Right renal cortex interstitium (tissue), 3 donors: ENCODE measurements at regions not wholly inside any gene's neighbourhood (a gene's known extent, or its start where the extent isn't known, plus 50 kb on each side); places are given as distances from the start of the nearest gene placed in this dataset.

Source experiments
- DNase-seq, 3 donors: peaks; one replicate each; pipeline ENCODE4 v3.0.0-alpha.2; 2013; ENCODE audit warnings: low read depth in 3 of 3, low spot score in 2 of 3

- no peak for DNase-seq
Observed at GRCh38 chr2:23269747-23270146, 115.2 kb upstream of the KLHL29 start.

DNA sequence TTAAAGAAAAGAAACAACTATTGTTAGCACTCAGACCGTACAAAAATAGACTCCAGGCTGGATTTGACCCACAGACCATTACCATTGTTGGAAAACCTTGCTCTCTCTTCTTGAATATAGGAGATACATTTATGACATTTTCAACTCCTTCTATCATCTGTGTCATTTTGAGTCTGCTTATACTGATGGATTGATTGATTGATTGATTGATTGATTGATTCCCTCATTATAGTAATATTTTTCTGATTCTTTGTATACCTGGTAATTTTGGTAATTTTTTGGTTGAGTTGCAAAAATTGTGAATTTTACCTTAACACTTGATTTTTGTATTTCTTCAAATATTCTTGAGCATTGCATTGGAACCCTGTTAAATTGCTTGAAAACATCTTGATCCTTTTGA lies 114.2 kb upstream of the KLHL29 start:
- DNase-seq: no peak

DNA sequence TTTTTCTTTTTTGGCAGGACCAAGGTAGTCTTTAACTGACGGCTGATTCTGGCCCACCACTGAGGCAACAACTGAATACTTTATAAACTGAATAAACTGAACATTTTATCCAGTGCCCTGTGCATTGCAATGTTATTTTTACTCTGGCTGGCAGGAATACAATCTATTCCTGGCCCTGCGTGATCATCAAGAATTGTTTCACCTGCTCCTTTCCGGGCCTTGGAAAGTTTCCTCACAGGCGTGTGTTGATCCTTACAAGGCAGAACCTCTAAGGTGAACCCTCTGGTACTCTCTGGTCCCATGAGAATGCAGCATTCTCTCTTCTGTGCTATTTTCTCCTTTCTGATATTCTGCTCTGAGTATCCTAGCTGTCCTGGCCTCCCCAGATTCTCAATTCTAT lies 113.7 kb upstream of the KLHL29 start:
- no peak for DNase-seq

DNA sequence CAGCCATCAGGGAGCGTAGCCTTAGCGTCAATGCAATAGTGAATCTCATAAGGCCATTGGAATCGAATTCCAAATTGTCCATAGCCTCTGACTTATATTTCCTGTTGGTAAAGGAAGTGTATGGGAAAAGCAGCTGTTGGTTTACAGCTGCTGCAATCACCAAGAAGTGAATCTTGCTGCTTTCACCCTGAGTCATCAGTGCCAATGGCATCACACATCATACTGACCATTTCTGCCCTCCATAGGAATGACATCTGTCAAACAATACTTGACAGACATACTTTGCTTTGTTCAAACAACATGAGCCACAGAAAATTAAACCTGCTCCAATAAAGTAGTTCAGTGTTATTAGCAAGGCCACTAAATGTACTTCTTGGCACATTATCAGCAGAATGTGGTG lies 111.2 kb upstream of the KLHL29 start:
- no peak for DNase-seq

DNA sequence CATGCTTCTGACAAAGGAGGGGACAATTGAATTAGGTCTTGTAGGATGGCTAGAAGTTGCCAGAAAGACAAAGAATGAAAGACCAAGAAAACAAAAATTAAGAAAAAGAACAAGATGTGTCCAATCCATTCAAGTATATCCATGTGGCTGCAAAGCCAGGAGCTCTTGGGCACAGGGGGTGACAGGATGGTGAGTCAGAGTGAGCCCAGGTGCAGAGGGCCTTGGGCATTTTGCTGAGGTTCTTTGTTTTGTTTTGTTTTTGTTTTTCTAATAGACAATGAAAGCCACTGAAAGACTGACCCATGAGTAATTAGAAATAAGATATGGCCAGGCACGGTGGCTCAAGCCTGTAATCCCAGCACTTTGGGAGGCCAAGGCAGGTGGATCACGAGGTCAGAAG lies 104.6 kb upstream of the KLHL29 start:
- no peak for DNase-seq

DNA sequence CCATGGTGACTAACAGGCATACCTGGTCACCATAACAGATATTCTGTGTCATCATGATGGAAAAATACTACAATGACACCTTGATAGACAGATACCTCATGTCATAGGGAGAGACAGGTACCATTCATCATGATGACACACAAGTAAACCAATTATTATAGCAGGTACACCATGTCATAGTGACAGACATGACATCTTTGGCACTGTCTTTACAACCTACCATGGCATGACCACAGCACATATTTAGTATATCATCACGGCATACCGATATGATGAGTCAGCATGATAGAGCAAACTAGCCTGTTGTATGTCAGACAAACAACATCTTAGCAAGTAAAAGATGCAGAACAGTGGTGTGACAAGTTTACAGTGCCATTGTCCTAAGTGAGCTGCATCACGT lies 101.3 kb upstream of the KLHL29 start:
- no peak for DNase-seq

- DNase-seq: no peak
Observed at GRCh38 chr2:23285091-23285800, 99.7 kb upstream of the KLHL29 start.

DNA sequence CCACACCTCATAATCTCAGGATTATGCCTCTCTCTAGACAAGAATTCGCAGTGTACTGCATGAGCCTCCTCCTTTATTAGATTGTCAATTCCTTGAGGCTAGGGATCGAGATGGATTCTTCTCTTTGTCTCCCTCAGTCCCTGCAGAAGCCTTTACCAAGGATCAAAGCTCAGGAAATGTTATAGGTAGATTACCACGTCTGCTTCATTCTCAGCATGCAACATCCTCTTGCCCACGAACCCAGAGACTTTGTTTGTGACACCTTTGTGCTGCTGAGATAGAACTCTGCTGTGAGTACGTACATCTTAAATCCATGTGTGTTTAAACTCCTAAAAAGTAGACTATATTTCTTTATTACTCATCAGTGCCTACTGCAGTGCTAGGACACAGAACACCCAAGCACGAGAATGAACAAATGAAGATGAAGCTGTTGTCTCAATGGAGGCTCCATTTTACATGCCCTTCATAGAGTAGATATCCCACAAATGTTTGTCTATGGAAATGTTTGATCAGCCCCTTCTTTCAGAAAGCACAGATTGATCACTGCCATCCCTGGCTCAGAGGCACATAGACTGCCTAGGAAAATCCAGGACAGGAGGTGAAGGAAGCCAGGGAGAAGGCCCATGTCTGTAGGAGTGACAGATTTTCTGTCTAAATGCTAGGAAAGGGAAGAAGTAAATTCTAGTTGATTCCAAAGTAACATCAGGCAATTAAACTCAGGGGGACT lies 98.8 kb upstream of the KLHL29 start:
- DNase-seq: no peak

DNA sequence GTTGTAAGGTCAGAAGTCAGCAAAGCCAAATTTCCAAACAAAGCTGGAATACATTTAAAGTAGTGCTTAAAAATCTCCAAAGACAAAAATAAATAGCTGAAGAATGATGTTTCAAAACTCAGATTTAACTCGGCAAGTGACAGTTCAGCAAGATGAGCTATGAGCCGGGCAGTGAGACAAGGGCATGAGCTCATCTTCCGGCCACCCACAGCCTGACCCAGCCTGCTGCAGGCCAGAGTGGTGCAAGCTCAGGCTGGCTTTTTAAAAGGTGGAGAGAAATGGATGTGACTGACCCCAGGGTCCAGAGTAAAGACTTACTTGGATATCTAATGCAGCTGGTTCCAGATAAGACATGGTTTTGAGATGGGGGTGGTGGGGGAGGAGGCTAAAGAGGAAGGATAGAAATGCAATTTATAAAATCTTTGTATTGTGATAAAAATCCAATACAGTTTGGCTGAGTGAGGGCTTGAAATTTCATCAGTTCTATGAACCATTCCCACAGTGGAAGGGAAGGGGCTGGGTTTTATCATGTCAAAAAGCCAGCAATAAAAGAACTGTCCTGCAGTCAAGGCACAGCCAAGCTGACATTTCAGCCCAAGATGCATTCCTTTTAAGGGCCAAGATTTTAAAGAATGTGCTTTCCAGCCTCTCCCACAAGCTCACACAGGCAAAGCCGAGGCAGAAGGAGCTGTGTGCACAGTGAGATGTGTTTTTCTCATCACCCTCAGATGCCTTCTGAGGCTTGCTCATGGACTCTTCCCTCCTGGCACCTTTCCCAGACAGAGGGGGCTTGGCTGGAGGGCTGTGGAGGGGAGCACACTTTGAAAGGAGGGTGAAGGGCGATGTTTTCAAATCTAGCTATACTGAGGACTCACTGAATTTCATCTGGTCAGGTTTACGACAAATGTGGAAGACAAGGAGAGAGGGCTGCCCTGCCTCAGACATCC lies 97.9 kb upstream of the KLHL29 start:
- peak in 2 of 3 donors; percentile 13 to 48 for DNase-seq

DNA sequence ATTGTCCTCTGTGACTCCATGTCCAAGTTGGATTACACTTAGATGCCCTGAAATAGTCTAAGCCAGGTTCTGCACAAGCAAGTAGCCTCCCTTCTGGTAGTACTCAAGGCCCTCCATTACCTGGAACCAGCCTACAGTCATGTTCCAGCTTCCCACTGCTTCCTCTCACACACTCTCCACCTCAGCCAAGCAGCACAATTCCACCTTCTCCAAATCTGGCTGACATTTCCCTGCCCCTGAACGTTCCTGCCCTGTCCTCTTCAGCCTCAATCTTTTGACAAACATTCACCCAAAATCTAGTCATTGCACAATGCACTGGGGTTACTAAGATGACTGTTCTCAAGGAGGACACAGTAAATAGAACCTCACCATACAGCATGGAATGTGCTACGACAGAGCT lies 95.3 kb upstream of the KLHL29 start:
- no peak for DNase-seq

GRCh38 chr2:23291239-23291638 lies 93.7 kb upstream of the KLHL29 start:
- no peak for DNase-seq

- DNase-seq: no peak
Observed at GRCh38 chr2:23292024-23292423, 93.0 kb upstream of the KLHL29 start.

DNA sequence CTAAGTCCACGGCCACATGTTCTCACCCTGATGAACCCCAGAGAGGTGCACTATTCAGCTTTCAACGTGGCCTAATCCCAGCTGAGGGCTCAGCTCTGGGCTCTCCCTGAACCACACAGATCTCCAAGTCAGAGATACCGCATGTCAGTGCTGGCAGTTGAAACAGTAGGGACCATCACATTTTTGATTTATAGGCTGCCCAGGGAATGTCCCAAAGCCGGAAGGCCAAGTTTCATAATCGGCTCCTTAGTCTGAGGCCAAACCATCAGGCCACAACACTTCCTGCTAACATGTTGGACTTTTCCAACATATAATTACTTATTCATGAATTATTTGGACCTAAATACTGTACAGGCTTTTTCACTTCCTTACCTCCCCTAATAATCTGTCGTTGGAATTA lies 91.9 kb upstream of the KLHL29 start:
- DNase-seq: no peak

DNA sequence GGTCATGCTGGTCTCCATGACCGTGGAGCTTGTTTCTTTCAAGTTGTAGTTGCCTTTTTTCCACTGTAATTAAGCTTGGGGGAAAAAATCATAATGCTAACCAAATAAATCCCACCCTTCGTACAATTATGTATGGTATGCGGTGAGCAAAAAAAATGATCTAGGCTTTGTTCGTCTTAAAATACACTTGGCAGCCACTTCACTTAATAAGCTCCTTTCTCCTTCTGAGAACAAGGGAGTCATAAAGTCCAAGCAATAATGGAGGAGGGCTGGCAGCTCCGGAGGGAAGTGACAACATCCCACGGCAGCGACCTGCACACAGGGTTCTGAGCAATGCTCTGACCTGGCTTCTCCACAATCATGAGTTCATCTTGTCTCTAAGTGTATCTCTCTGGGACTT lies 91.2 kb upstream of the KLHL29 start:
- no peak for DNase-seq

DNA sequence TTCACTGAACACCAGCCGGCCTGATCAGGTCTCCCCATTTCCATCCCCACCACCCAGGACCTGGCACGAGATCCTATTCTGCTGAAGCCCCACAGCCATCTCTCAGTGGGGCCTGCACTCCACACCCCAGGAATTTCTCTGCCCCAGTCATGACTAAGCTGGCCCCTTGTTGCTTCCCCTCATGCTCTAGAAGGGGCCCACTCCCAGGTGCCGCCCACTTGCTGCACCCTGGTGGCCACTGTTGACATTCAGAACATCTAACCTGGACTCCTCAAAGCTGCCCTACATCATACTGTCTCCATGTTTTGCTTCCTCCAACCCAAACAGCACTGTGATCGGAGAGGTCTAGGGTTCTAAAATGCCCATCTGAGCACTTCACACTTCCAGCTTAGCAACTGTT lies 90.7 kb upstream of the KLHL29 start:
- DNase-seq: no peak

- no peak for DNase-seq
Observed at GRCh38 chr2:23296691-23297090, 88.3 kb upstream of the KLHL29 start.

- no peak for DNase-seq
Observed at GRCh38 chr2:23297112-23297511, 87.9 kb upstream of the KLHL29 start.

DNA sequence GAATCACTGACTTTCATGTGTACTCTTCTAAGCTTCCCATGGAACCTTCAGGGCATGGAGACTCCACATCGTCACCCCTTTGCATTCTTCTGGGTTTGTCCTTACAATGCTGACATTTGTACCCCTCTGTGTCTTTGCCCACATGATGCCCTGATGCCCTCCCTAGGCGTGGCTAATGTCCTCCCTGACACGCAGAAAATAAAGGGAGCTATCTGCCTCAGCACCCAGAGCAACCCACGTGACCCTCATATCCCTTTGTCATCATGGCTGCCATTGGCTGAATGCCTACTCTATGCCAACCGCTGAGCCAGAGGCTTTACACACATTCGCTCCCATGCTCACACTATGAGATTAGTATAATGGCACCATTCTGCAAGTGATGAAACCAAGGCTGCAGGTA lies 86.4 kb upstream of the KLHL29 start:
- DNase-seq: no peak

DNA sequence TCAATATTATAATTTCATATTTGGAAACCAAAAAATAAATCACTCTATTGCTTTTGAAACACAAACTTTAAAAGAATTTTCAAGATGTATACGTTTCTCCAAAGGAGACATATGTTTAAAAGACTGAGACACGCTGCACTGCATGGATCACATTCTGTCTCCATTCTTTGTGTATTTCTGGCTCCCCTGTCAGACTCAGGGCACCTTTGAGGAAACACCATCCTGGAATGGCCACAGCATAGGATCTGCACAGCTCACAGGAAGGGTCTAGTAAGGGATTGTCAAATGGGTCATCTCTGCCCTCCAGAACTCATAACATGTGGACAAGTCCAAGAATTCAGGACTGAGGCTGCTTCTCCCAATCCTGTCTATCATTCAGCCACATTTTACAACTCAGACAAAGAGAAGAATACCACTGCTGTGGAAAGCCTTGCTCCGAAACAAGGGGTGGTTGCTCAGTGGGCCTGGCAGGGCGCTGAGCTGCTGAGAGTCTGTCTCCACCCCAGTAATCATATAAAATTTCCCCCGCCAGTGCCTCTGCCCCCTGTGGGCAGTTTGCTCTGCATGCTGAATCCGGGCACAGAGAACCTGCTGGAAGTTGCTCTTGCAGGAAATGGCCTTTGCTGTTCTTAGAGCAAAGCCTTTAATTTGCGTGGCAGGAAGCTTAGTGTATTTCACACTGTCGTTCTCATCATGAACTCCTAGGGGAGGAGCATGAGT lies 85.3 kb upstream of the KLHL29 start:
- DNase-seq: no peak

DNA sequence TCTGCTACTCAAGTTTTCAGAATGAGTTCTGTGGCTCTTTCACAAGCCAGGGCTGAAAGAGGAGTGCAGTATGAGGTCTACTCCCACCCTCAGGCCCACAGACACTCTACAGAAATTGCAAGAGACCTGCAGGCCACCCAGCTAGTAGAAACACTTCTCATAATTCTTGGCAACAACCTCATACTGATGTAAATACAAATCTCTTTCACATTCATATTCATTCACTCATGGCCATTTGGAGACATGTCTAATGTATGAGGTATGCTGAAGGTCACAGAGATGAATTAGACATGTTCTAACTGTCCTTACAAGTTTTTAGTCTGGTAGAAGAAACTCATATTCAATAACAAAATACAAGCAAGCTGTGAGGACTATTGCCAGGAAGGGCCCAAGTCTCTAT lies 83.8 kb upstream of the KLHL29 start:
- no peak for DNase-seq

DNA sequence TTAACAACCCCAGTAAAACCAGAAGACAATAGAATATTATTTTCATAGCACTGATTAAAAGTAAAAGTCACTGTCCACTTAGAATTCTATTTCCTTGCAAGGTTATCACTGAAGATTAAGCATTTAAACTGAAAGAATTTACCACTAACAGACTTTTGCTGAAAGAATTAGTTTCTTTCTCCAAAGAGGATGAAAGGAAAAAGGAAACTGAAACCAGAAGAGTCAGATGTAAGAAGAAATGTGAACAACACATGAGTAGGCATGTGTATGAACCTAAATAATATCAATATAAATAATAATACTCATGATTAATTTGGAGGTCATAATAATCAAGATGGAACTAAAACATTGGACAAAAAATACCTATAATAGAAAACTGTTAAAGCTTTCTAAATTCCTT lies 82.4 kb upstream of the KLHL29 start:
- DNase-seq: no peak
